Loucy (cell line): ENCODE measurements at regions not wholly inside any gene's neighbourhood (a gene's known extent, or its start where the extent isn't known, plus 50 kb on each side); places are given as distances from the start of the nearest gene placed in this dataset.
"Not testable (repeated sequence)": the region's sequence is repeated elsewhere in the genome, so short reads cannot be mapped to it uniquely, and the experiment has no call there.

ENCODE experiments used
- H2AFZ ChIP-seq: fragments of 200-600 bp; sonication (generic); 2 replicates; pipeline ENCODE4 v1.6.0; 2016; ENCODE audit warnings: antibody characterized with exemption, mild to moderate bottlenecking, low read length, moderate library complexity
- H3F3A ChIP-seq: fragments of 200-600 bp; 2 replicates; pipeline ENCODE4 v1.6.0; 2016; ENCODE audit warnings: antibody characterized with exemption, low read depth, mild to moderate bottlenecking
- H3K27me3 ChIP-seq: fragments of 200-600 bp; sonication (generic); 2 replicates; pipeline ENCODE4 v1.6.1; 2014; ENCODE audit warnings: low read length, mild to moderate bottlenecking; ENCODE audit not compliant: insufficient read depth, poor library complexity, severe bottlenecking
- H3K36me3 ChIP-seq: fragments of 200-600 bp; sonication (generic); 2 replicates; pipeline ENCODE4 v1.6.1; 2016; ENCODE audit warnings: low read length; ENCODE audit not compliant: insufficient read depth
- H3K4me1 ChIP-seq: fragments of 200-600 bp; sonication (generic); 2 replicates; pipeline ENCODE4 v1.5.1; 2014; ENCODE audit warnings: low read length, mild to moderate bottlenecking; ENCODE audit not compliant: insufficient read depth, poor library complexity, severe bottlenecking
- H3K4me2 ChIP-seq: fragments of 200-600 bp; sonication (generic); 2 replicates; pipeline ENCODE4 v1.6.0; 2014; ENCODE audit warnings: antibody characterized with exemption, low read length, low read depth, mild to moderate bottlenecking; ENCODE audit not compliant: poor library complexity, severe bottlenecking
- H3K4me3 ChIP-seq: fragments of 200-600 bp; sonication (generic); 2 replicates; pipeline ENCODE4 v1.5.1; 2014; ENCODE audit warnings: low read length, mild to moderate bottlenecking, mixed read lengths; ENCODE audit not compliant: poor library complexity, severe bottlenecking
- H3K79me2 ChIP-seq: fragments of 200-600 bp; sonication (generic); 2 replicates; pipeline ENCODE4 v1.6.1; 2014; ENCODE audit warnings: low read length; ENCODE audit not compliant: insufficient read depth
- H3K9ac ChIP-seq: fragments of 200-600 bp; sonication (generic); 2 replicates; pipeline ENCODE4 v1.6.0; 2014; ENCODE audit warnings: mild to moderate bottlenecking, low read depth, low read length, moderate library complexity; ENCODE audit not compliant: poor library complexity, severe bottlenecking
- H3K9me2 ChIP-seq: fragments of 200-600 bp; sonication (generic); replicated peaks from 2 replicates; pipeline ENCODE4 v1.6.1; 2016; ENCODE audit warnings: low read depth, low read length, mixed read lengths
- H3K9me3 ChIP-seq: fragments of 200-600 bp; sonication (generic); 2 replicates; pipeline ENCODE4 v1.6.1; 2014; ENCODE audit warnings: mild to moderate bottlenecking, antibody characterized with exemption, low read length, low read depth; ENCODE audit not compliant: insufficient read depth
- H4K20me1 ChIP-seq: fragments of 200-600 bp; sonication (generic); 2 replicates; pipeline ENCODE4 v1.6.0; 2014; ENCODE audit warnings: antibody characterized with exemption, low read length, mild to moderate bottlenecking; ENCODE audit not compliant: insufficient read depth, poor library complexity, severe bottlenecking
- EZH2phosphoT487 ChIP-seq: fragments of 200-600 bp; IDR thresholded peaks from 2 replicates; pipeline ENCODE4 v1.6.1; 2018; ENCODE audit warnings: antibody characterized with exemption, mild to moderate bottlenecking, moderate library complexity, borderline replicate concordance
- TF ChIP-seq, protein P1 (sequence below): fragments of 200-600 bp; sonication (generic); conservative IDR thresholded peaks from 2 replicates; pipeline ENCODE4 v1.5.1; 2014; ENCODE audit warnings: mild to moderate bottlenecking, antibody characterized with exemption, low read length

DNA sequence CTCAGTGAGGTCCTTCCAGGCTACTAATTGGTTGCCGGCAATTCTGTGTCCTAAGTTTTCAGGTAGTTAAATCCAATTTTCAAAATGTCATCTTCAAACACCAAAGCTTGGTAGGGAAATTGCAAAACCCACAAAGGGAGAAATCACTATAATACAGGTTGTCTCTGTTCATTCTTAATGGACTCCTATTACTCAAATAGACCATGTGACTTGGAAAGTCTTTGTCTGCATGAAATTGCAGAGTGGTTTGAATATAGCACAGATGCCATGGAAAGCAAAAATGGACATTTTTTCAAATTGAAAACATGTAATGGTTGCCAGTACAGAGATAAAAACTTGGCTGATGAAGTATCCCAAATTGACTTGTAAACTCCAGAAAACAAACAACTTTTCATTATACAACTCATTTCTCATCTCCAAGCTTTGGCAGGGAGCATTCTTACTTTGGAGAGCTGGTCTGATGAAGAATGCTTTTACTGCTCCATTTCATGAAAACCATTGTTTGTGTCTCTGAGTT is 169.5 kb upstream of the PKN2 start:
- H2AFZ ChIP-seq, result no peak overlapping the region
- H3F3A ChIP-seq, result no peaks in the 10 kb centered on the region
- no peak overlapping the region for H3K9ac ChIP-seq
- TF ChIP-seq, protein P1, sequence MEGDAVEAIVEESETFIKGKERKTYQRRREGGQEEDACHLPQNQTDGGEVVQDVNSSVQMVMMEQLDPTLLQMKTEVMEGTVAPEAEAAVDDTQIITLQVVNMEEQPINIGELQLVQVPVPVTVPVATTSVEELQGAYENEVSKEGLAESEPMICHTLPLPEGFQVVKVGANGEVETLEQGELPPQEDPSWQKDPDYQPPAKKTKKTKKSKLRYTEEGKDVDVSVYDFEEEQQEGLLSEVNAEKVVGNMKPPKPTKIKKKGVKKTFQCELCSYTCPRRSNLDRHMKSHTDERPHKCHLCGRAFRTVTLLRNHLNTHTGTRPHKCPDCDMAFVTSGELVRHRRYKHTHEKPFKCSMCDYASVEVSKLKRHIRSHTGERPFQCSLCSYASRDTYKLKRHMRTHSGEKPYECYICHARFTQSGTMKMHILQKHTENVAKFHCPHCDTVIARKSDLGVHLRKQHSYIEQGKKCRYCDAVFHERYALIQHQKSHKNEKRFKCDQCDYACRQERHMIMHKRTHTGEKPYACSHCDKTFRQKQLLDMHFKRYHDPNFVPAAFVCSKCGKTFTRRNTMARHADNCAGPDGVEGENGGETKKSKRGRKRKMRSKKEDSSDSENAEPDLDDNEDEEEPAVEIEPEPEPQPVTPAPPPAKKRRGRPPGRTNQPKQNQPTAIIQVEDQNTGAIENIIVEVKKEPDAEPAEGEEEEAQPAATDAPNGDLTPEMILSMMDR, result no peak
- no peak for TF ChIP-seq EZH2phosphoT487
- no peaks in the 10 kb centered on the region for H4K20me1 ChIP-seq
- H3K4me2 ChIP-seq, result no peak overlapping the region
- no peaks in the 10 kb centered on the region for H3K4me1 ChIP-seq
- H3K4me3 ChIP-seq, result no peak overlapping the region
- H3K79me2 ChIP-seq, result no peaks in the 10 kb centered on the region
- H3K9me3 ChIP-seq, result no peaks in the 10 kb centered on the region
- no peaks in the 10 kb centered on the region for H3K9me2 ChIP-seq
- H3K27me3 ChIP-seq, result no peaks in the 10 kb centered on the region
- no peaks in the 10 kb centered on the region for H3K36me3 ChIP-seq

DNA sequence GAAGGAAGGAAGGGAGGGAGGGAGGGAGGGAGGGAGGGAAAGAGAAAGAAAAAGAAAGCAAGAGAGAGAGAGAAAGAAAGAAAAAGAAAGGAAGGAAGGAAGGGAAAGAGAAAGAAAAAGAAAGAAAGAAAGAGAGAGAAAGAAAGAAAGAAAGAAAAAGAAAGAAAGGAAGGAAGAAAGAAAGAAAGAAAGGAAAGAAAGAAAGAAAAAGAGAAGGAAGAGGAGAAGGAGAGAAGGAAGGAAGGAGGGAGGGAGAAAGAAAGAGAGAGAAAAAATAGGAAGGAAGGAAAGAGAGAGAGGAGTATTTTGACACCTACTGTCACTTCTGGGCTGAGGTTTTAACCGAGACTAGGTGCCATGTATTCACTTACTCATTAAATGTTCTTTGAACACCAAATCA is 166.6 kb upstream of the PKN2 start:
- H3K4me3 ChIP-seq, result not testable (repeated sequence)

DNA sequence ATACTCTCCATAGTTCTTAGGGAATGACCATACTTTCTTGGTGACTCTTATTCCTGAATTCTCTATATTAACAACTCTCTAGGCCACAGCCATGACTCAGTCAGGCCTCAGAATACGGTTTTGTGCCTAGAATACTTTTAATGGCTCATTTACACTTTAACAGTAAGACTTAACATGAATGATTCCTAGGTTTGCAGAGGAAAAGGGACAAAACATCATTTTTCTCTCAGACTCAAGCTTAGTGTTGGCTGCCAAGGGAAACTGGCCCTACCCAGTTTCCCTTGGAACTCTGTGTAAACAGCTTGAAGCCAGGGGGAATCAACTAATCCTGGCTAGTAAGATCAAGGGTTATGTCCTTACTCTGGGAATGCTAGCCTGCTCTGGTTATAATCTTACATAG is 164.9 kb upstream of the PKN2 start:
- Histone ChIP-seq H3K4me1 (no peaks in the 10 kb centered on the region), H3K9me2 (no peaks in the 10 kb centered on the region), H3F3A (no peaks in the 10 kb centered on the region), H3K9me3 (no peaks in the 10 kb centered on the region), H3K9ac (no peak overlapping the region), H3K4me3 (no peak overlapping the region), H2AFZ (no peak overlapping the region), H3K79me2 (no peaks in the 10 kb centered on the region), H3K36me3 (no peaks in the 10 kb centered on the region), H3K4me2 (no peak overlapping the region), H3K27me3 (no peaks in the 10 kb centered on the region), H4K20me1 (no peaks in the 10 kb centered on the region)
- TF ChIP-seq, protein P1, result no peak
- no peak for TF ChIP-seq EZH2phosphoT487

More for the DNA sequence above, 166.6 kb upstream of the PKN2 start:
- not testable (repeated sequence) for H3K9ac ChIP-seq, H3K9me2 ChIP-seq, H2AFZ ChIP-seq, H3F3A ChIP-seq, H3K27me3 ChIP-seq, H3K4me2 ChIP-seq, H4K20me1 ChIP-seq, H3K9me3 ChIP-seq, H3K36me3 ChIP-seq, H3K4me1 ChIP-seq, H3K79me2 ChIP-seq

DNA sequence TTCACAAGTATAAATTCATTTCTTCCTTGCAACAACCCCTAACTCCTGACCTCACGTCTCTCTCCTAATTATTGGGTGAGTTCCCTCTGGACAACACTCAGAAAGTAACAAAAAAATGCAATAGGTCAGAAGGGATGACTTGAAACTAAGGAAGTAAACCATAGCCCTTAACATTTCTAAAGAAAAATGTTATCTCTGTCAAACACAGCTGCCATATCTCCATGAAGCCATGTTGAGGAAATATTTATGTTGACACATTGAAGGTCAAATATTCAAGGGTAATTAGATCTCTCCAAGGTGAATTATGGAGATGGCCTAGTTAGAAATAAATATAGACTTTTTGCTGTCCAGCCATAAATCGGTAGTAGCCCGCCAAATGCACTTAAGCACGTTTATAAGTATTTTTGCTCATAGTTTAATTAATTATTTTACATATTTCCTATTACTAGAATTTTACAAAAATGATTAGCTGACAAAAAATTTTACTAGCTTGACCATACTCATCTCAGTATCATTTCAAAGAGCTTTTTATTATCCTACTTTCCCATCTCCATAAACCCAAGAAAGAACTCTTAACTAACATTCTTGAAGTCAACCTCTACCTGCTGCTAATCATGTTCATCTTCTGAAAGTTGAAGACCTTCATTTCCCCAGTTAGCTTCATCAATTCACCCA is 160.1 kb upstream of the PKN2 start:
- Histone ChIP-seq H4K20me1 (no peaks in the 10 kb centered on the region), H3K4me3 (no peak overlapping the region), H3K9ac (no peak overlapping the region), H3K4me1 (no peaks in the 10 kb centered on the region), H3K27me3 (no peaks in the 10 kb centered on the region), H3K79me2 (no peaks in the 10 kb centered on the region), H3K9me3 (no peaks in the 10 kb centered on the region), H3K9me2 (no peaks in the 10 kb centered on the region), H3F3A (no peaks in the 10 kb centered on the region), H2AFZ (no peak overlapping the region), H3K4me2 (no peak overlapping the region), H3K36me3 (no peaks in the 10 kb centered on the region)
- TF ChIP-seq, protein P1, result no peak
- no peak for TF ChIP-seq EZH2phosphoT487
